Mesothelial cell of epicardium (in vitro differentiated cells): ENCODE measurements at regions not wholly inside any gene's neighbourhood (a gene's known extent, or its start where the extent isn't known, plus 50 kb on each side); places are given as distances from the start of the nearest gene placed in this dataset.
"Not testable (repeated sequence)": the region's sequence is repeated elsewhere in the genome, so short reads cannot be mapped to it uniquely, and the experiment has no call there.

Experiments used
- DNase-seq, 2 experiments: peaks; one replicate each; pipeline ENCODE4 v3.0.0; 2021; ENCODE audit warnings: low spot score in 2 of 2; ENCODE audit not compliant: unreplicated experiment in 2 of 2
- H3K27ac Mint-ChIP-seq: 2 replicates; pipeline ENCODE4 v1.8.0; 2021; ENCODE audit warnings: mixed read lengths
- H3K27me3 Mint-ChIP-seq: 2 replicates; pipeline ENCODE4 v1.8.0; 2021; ENCODE audit warnings: low read depth, mixed read lengths
- H3K36me3 Mint-ChIP-seq: 2 replicates; pipeline ENCODE4 v1.8.0; 2021; ENCODE audit warnings: mixed read lengths
- H3K4me1 Mint-ChIP-seq: 2 replicates; pipeline ENCODE4 v1.8.0; 2021; ENCODE audit warnings: mixed read lengths
- H3K4me3 Mint-ChIP-seq: 2 replicates; pipeline ENCODE4 v1.8.0; 2021; ENCODE audit warnings: mild to moderate bottlenecking, moderate library complexity, mixed read lengths
- H3K9me3 Mint-ChIP-seq: 2 replicates; pipeline ENCODE4 v1.8.0; 2021; ENCODE audit warnings: mixed read lengths
- TF ChIP-seq, protein P1 (sequence below): fragments of 200-600 bp; sonication (generic); IDR thresholded peaks from one replicate; pipeline ENCODE4 v1.5.0; 2021; ENCODE audit warnings: antibody characterized with exemption; ENCODE audit not compliant: unreplicated experiment

DNA sequence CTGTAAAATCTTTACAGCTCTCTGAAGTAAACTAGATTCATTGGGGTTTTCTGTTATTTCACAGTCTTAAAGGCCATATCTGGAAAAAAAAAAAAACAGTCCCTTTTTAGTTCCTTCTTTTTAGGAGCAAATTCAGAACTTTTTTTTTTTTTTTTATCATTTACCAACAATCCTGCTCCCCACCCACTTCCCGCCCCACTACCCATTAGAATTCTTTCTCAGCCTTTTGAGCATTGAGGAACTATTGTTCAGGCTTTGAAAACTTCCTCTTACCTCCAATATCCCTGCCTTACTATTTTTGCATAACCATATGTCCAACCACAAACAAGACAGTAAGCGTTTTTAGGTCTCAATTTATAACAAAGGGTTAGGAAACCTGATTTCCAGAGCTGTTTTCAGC, 330.1 kb downstream of the PLPP3 start:
- no peaks in the 10 kb centered on the region for H3K9me3 Mint-ChIP-seq
- H3K4me3 Mint-ChIP-seq, result no peak overlapping the region
- peaks cover 6% of the 10 kb centered on the region for H3K4me1 Mint-ChIP-seq
- TF ChIP-seq, protein P1, sequence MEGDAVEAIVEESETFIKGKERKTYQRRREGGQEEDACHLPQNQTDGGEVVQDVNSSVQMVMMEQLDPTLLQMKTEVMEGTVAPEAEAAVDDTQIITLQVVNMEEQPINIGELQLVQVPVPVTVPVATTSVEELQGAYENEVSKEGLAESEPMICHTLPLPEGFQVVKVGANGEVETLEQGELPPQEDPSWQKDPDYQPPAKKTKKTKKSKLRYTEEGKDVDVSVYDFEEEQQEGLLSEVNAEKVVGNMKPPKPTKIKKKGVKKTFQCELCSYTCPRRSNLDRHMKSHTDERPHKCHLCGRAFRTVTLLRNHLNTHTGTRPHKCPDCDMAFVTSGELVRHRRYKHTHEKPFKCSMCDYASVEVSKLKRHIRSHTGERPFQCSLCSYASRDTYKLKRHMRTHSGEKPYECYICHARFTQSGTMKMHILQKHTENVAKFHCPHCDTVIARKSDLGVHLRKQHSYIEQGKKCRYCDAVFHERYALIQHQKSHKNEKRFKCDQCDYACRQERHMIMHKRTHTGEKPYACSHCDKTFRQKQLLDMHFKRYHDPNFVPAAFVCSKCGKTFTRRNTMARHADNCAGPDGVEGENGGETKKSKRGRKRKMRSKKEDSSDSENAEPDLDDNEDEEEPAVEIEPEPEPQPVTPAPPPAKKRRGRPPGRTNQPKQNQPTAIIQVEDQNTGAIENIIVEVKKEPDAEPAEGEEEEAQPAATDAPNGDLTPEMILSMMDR, result no peak
- H3K27ac Mint-ChIP-seq, result no peak overlapping the region
- no peaks in the 10 kb centered on the region for H3K36me3 Mint-ChIP-seq
- no peak for DNase-seq
- no peaks in the 10 kb centered on the region for H3K27me3 Mint-ChIP-seq

DNA sequence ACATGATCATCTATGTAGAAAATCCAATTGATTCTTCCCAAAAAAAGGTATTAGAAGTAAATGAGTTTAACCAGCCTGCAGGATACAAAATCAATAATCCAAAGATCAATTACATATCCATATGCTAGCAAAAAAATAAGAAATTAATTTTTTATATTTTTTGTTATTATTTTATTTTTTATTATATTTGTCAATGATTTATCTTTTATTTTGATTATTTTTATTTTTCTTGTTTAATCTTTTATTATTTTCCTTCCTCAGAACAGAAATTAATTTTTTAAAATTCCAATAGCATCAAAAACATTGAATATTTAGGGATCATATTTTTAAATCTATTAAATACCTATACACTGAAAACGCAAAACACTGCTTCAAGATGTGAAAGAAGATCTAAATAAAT, 331.2 kb downstream of the PLPP3 start:
- no peak for DNase-seq
- Mint-ChIP-seq H3K27ac (no peak overlapping the region), H3K27me3 (no peaks in the 10 kb centered on the region), H3K9me3 (no peaks in the 10 kb centered on the region), H3K4me1 (peaks cover 6% of the 10 kb centered on the region), H3K4me3 (no peak overlapping the region), H3K36me3 (no peaks in the 10 kb centered on the region)
- TF ChIP-seq, protein P1, result no peak

DNA sequence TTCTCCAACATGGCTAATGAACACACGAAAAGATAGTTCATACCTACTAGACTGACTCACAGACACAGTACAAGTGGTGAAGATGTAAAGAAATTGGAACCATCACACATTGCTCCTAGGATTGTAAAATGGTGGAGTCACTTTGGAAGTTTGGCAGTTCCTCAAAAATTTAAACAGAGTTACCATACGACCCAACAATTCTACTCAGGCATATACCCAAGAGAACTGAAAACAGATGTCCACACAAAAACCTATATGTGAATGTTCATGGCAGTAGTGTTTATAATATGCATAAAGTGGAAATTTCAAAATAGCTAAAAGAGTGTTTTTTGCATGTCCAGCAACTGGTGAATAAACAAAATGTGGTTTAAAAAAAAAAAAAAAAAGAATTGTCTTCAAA, 332.6 kb downstream of the PLPP3 start:
- H3K4me3 Mint-ChIP-seq, result not testable (repeated sequence)

DNA sequence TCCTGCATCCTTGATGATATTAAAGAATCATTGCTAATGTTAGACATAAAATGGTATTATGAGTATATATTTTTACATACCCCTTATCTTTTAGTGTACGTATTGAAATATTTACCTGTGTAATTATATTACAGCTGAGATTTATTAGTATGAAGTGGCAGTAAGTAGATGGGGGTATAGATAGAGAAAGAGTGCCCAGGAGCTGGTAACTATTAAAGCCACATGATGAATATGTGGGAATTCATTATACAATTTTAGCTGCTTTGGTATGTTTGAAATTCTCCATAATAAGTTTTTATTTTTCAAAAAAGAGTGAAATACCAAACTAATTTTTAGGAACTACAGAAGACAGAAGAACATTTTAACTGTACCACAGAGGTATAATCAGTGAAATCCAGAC, 339.0 kb downstream of the PLPP3 start:
- DNase-seq, result no peak
- Mint-ChIP-seq H3K36me3 (peaks cover 4% of the 10 kb centered on the region), H3K4me1 (no peaks in the 10 kb centered on the region), H3K9me3 (peaks cover 13% of the 10 kb centered on the region), H3K27ac (no peak overlapping the region), H3K4me3 (no peak overlapping the region), H3K27me3 (no peaks in the 10 kb centered on the region)
- TF ChIP-seq, protein P1, result no peak

More for the DNA sequence above, 332.6 kb downstream of the PLPP3 start:
- not testable (repeated sequence) for H3K27me3 Mint-ChIP-seq, DNase-seq, H3K9me3 Mint-ChIP-seq, H3K27ac Mint-ChIP-seq, H3K4me1 Mint-ChIP-seq, H3K36me3 Mint-ChIP-seq

GRCh38 chr1:56237491-56238064, 341.8 kb downstream of the PLPP3 start:
- no peaks in the 10 kb centered on the region for H3K4me1 Mint-ChIP-seq
- H3K27ac Mint-ChIP-seq, result no peak overlapping the region
- H3K36me3 Mint-ChIP-seq, result peaks cover under 1% of the 10 kb centered on the region
- H3K9me3 Mint-ChIP-seq, result peaks cover 10% of the 10 kb centered on the region
- no peaks in the 10 kb centered on the region for H3K27me3 Mint-ChIP-seq
- TF ChIP-seq, protein P1, result no peak
- DNase-seq, result no peak
- H3K4me3 Mint-ChIP-seq, result no peak overlapping the region

GRCh38 chr1:56236688-56237087, 342.7 kb downstream of the PLPP3 start:
- no peak overlapping the region for H3K4me3 Mint-ChIP-seq
- H3K27ac Mint-ChIP-seq, result no peak overlapping the region
- peaks cover 9% of the 10 kb centered on the region for H3K9me3 Mint-ChIP-seq
- no peaks in the 10 kb centered on the region for H3K36me3 Mint-ChIP-seq
- no peaks in the 10 kb centered on the region for H3K4me1 Mint-ChIP-seq
- no peaks in the 10 kb centered on the region for H3K27me3 Mint-ChIP-seq
- DNase-seq, result no peak
- TF ChIP-seq, protein P1, result no peak
